ENCODE measurements at regions not wholly inside any gene's neighbourhood (a gene's known extent, or its start where the extent isn't known, plus 50 kb on each side); places are given as distances from the start of the nearest gene placed in this dataset.
"Not testable (repeated sequence)": the region's sequence is repeated elsewhere in the genome, so short reads cannot be mapped to it uniquely, and the experiment has no call there.

DNA sequence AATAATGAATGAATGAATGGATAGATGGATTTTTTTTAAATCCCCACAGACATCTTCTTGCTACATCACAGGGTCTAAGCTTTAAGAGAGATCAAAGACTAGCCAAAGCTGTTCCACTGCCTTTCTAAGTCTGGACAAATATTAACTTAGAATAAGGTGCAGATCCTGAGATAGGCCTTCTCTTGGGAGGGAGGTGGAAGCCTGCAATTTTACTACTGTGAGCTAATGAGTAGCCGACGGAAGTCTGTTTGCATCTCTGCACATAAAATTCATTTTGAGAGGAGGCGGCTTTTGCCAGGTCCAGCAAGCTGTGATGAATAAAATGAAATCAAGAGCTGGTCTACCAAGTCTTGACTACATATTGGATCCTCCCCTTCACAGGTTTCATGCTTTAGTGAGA, 484.9 kb downstream of the TMEM38B start:
- TF ChIP-seq, protein P1, sequence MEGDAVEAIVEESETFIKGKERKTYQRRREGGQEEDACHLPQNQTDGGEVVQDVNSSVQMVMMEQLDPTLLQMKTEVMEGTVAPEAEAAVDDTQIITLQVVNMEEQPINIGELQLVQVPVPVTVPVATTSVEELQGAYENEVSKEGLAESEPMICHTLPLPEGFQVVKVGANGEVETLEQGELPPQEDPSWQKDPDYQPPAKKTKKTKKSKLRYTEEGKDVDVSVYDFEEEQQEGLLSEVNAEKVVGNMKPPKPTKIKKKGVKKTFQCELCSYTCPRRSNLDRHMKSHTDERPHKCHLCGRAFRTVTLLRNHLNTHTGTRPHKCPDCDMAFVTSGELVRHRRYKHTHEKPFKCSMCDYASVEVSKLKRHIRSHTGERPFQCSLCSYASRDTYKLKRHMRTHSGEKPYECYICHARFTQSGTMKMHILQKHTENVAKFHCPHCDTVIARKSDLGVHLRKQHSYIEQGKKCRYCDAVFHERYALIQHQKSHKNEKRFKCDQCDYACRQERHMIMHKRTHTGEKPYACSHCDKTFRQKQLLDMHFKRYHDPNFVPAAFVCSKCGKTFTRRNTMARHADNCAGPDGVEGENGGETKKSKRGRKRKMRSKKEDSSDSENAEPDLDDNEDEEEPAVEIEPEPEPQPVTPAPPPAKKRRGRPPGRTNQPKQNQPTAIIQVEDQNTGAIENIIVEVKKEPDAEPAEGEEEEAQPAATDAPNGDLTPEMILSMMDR (IDR thresholded peaks at IDR 0.05; ENCODE audit: low read depth, low read length) = no peak
- no peak overlapping the region for H3K4me3 ChIP-seq (ENCODE audit: low read depth, low read length)

DNA sequence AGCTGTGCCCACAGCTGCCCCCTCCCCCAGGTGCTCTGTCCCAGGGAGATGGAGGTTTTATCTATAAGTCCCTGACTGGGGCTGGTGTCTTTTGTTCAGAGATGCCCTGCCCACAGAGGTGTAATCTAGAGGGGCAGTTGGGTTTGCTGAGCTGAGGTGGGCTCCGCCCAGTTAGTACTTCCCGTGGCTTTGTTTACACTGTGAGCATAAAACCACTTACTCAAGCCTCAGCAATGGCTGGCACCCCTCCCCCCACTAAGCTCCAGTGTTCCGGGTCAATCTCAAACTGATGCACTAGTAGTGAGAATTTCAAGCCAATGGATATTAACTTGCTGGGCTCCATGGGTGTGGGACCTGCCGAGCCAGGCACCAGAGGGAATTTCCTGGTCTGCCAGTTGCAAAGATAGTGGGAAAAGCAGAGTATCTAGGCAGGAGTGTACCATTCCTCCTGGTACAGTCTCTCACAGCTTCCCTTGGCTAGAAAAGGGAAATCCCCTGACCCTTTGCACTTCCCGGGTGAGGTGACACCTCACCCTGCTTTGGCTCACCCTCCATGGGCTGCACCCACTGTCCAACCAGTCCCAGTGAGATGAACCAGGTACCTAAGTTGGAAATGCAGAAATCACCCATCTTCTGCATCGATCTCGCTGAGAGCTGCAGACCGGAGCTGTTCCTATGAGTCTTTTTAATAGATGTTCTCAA, 509.6 kb downstream of the TMEM38B start:
- not testable (repeated sequence) for H3K4me3 ChIP-seq (ENCODE audit: low read depth, low read length)

- TF ChIP-seq, protein P1 (IDR thresholded peaks at IDR 0.05; ENCODE audit: low read depth, low read length) = no peak
- no peak overlapping the region for H3K4me3 ChIP-seq (ENCODE audit: low read depth, low read length)
Observed at GRCh38 chr9:106207298-106207697, 513.0 kb downstream of the TMEM38B start.

DNA sequence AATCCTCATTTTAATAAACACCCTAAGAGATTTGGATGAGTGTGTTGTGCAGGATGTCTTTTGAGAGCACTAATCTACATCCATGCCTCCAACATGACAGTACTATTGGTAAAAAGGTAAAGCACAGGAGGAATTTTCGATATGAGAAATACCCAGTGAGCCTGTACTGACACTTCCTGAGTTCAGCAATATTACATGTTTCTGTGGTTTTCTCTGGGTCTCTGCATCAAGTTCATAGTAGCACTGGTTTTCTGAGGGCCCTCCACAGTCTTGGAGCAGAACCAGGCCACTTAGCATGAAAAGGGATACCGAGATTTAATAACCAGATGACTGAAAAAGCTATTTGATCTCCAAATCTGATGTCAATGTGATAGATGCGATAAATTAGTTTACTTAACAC, 524.1 kb downstream of the TMEM38B start:
- no peak overlapping the region for H3K4me3 ChIP-seq (ENCODE audit: low read depth, low read length)
- TF ChIP-seq, protein P1 (IDR thresholded peaks at IDR 0.05; ENCODE audit: low read depth, low read length) = no peak

- TF ChIP-seq, protein P1 (IDR thresholded peaks at IDR 0.05; ENCODE audit: low read depth, low read length) = no peak
- H3K4me3 ChIP-seq (ENCODE audit: low read depth, low read length) = no peak overlapping the region
Observed at GRCh38 chr9:106218854-106219253, 524.5 kb downstream of the TMEM38B start.

DNA sequence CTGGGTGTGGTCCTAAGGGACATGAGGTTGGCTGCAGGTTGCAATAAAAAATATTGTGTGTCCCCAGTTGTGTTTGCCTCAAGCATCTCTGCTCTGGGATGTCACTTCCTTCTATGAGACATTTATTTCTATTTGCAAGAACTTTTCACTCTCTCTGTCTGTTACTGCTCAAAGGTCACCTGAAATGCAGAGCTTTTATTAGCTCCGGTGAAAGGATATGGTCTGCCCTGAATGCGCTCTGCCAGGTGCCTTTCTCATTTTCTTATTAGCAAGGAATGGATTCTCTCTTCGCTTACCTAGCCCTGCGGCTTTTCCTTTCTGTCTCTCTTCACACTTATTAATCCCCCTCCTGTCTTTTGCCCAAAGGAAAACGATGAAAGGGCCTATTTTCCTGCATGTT, 526.1 kb downstream of the TMEM38B start:
- no peak overlapping the region for H3K4me3 ChIP-seq (ENCODE audit: low read depth, low read length)
- TF ChIP-seq, protein P1 (IDR thresholded peaks at IDR 0.05; ENCODE audit: low read depth, low read length) = no peak

GRCh38 chr9:106228861-106229260, 534.5 kb downstream of the TMEM38B start:
- no peak overlapping the region for H3K4me3 ChIP-seq (ENCODE audit: low read depth, low read length)
- TF ChIP-seq, protein P1 (IDR thresholded peaks at IDR 0.05; ENCODE audit: low read depth, low read length) = no peak

DNA sequence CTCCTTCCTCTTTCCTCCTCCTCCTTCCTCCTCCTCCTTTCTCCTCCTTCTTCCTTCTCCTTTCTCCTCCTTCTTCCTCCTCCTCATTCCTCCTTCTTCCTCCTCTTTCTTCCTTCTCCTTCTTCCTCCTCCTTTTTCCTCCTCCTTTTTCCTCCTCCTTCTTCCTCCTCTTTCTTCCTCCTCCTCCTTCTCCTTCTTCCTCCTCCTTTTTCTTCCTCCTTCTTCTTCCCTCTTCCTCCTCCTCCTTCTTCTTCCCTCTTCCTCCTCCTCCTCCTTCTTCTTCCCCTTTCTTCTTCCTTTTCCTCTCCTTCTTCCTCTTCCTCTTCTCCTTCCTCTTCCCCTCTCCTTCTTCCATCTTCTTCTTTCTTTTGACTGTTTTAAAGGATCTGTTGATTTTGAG, 538.8 kb downstream of the TMEM38B start:
- TF ChIP-seq, protein P1 (IDR thresholded peaks at IDR 0.05; ENCODE audit: low read depth, low read length) = no peak

GRCh38 chr9:106260908-106261307, 566.6 kb downstream of the TMEM38B start:
- not testable (repeated sequence) for H3K4me3 ChIP-seq (ENCODE audit: low read depth, low read length)

More for the DNA sequence above, 538.8 kb downstream of the TMEM38B start:
- no peak overlapping the region for H3K4me3 ChIP-seq (ENCODE audit: low read depth, low read length)

All from WI38 (cell line).